DND-41 (cell line): ENCODE measurements at regions not wholly inside any gene's neighbourhood (a gene's known extent, or its start where the extent isn't known, plus 50 kb on each side); places are given as distances from the start of the nearest gene placed in this dataset.

Experiments used
- ATAC-seq: fragments of 200-7000 bp; cut with Tn5 transposase; 3 replicates; pipeline ENCODE4 v1.9.1; 2021; ENCODE audit warnings: low read depth; ENCODE audit not compliant: insufficient read depth
- DNase-seq: peaks from one replicate; pipeline ENCODE4 v3.0.0-alpha.2; 2020
- H2AFZ ChIP-seq: 2 replicates; pipeline ENCODE4 v1.6.0; 2012; ENCODE audit warnings: low read depth, low read length
- H3K27ac ChIP-seq: 2 replicates; pipeline ENCODE4 v1.5.1; 2012; ENCODE audit warnings: low read length, inconsistent platforms
- H3K27me3 ChIP-seq: fragments of 200-600 bp; sonication (generic); 2 replicates; pipeline ENCODE4 v1.6.0; 2012; ENCODE audit warnings: low read length, mild to moderate bottlenecking, inconsistent platforms; ENCODE audit not compliant: insufficient read depth, poor library complexity
- H3K36me3 ChIP-seq: 2 replicates; pipeline ENCODE4 v1.5.1; 2012; ENCODE audit warnings: low read length, inconsistent platforms; ENCODE audit not compliant: insufficient read depth
- H3K4me1 ChIP-seq: 2 replicates; pipeline ENCODE4 v1.5.1; 2012; ENCODE audit warnings: mild to moderate bottlenecking, low read length; ENCODE audit not compliant: insufficient read depth
- H3K4me2 ChIP-seq: 2 replicates; pipeline ENCODE4 v1.6.0; 2012; ENCODE audit warnings: mild to moderate bottlenecking, moderate library complexity, low read length, inconsistent platforms; ENCODE audit not compliant: insufficient read depth
- H3K4me3 ChIP-seq, 2 experiments: fragments of 200-600 bp in 1 of 2; shearing (Covaris generic) in 1 of 2; 2 replicates each; pipeline ENCODE4 v1.5.1; 2012 to 2016; ENCODE audit warnings: inconsistent platforms in 2 of 2, low read length in 2 of 2, mild to moderate bottlenecking in 2 of 2, low read depth in 1 of 2, moderate library complexity in 1 of 2
- H3K79me2 ChIP-seq: 2 replicates; pipeline ENCODE4 v1.6.0; 2012; ENCODE audit warnings: low read length, inconsistent platforms; ENCODE audit not compliant: insufficient read depth
- H3K9ac ChIP-seq: 2 replicates; pipeline ENCODE4 v1.6.0; 2012; ENCODE audit warnings: low read depth, mild to moderate bottlenecking, inconsistent platforms, low read length, moderate library complexity
- H3K9me3 ChIP-seq: 2 replicates; pipeline ENCODE4 v1.5.1; 2012; ENCODE audit warnings: low read length, moderate library complexity, mild to moderate bottlenecking, inconsistent platforms; ENCODE audit not compliant: insufficient read depth, severe bottlenecking
- H4K20me1 ChIP-seq: 2 replicates; pipeline ENCODE4 v1.6.0; 2012; ENCODE audit warnings: low read length; ENCODE audit not compliant: insufficient read depth
- CTCF ChIP-seq: IDR thresholded peaks from 2 replicates; pipeline ENCODE4 v1.5.1; 2012; ENCODE audit warnings: borderline replicate concordance, low read length, moderate library complexity, mild to moderate bottlenecking; ENCODE audit not compliant: poor library complexity, severe bottlenecking; ENCODE audit errors: extremely low read depth
- EZH2 ChIP-seq: IDR thresholded peaks from 3 replicates; pipeline ENCODE4 v1.6.1; 2012; ENCODE audit warnings: borderline replicate concordance, low read depth, mild to moderate bottlenecking, moderate library complexity, low read length, inconsistent platforms; ENCODE audit not compliant: severe bottlenecking

GRCh38 chr4:167745024-167745687 lies 347.2 kb upstream of the ANXA10 start:
- Histone ChIP-seq H3K36me3 (no peaks in the 10 kb centered on the region), H3K79me2 (no peaks in the 10 kb centered on the region), H3K27me3 (no peaks in the 10 kb centered on the region), H3K4me1 (no peaks in the 10 kb centered on the region), H3K27ac (no peak overlapping the region), H3K9me3 (no peaks in the 10 kb centered on the region), H2AFZ (no peak overlapping the region), H3K9ac (no peak overlapping the region), H3K4me2 (no peak overlapping the region), H4K20me1 (no peaks in the 10 kb centered on the region), H3K4me3 (no peak overlapping the region)
- ATAC-seq (no peak), DNase-seq (no peak)
- TF ChIP-seq CTCF (no peak), EZH2 (no peak)

- Histone ChIP-seq H3K27ac (no peak overlapping the region), H3K79me2 (no peaks in the 10 kb centered on the region), H3K9me3 (no peaks in the 10 kb centered on the region), H3K4me1 (no peaks in the 10 kb centered on the region), H3K4me3 (no peak overlapping the region), H3K36me3 (no peaks in the 10 kb centered on the region), H3K27me3 (no peaks in the 10 kb centered on the region), H4K20me1 (no peaks in the 10 kb centered on the region), H3K4me2 (no peak overlapping the region), H2AFZ (no peak overlapping the region), H3K9ac (no peak overlapping the region)
- TF ChIP-seq EZH2 (no peak), CTCF (no peak)
- no peak for ATAC-seq
- no peak for DNase-seq
Measured at GRCh38 chr4:167767281-167767680, 325.1 kb upstream of the ANXA10 start.

GRCh38 chr4:167774646-167775045 lies 317.7 kb upstream of the ANXA10 start:
- no peak overlapping the region for H3K4me3 ChIP-seq
- H3K27me3 ChIP-seq, result no peaks in the 10 kb centered on the region
- no peaks in the 10 kb centered on the region for H4K20me1 ChIP-seq
- H3K4me2 ChIP-seq, result no peak overlapping the region
- no peak overlapping the region for H3K27ac ChIP-seq
- no peak overlapping the region for H3K9ac ChIP-seq
- H3K79me2 ChIP-seq, result no peaks in the 10 kb centered on the region
- TF ChIP-seq EZH2, result no peak
- no peak for TF ChIP-seq CTCF
- H3K36me3 ChIP-seq, result no peaks in the 10 kb centered on the region
- H3K9me3 ChIP-seq, result no peaks in the 10 kb centered on the region
- no peaks in the 10 kb centered on the region for H3K4me1 ChIP-seq
- DNase-seq (no peak), ATAC-seq (no peak)
- H2AFZ ChIP-seq, result no peak overlapping the region
